ENCODE measurements at regions not wholly inside any gene's neighbourhood (a gene's known extent, or its start where the extent isn't known, plus 50 kb on each side); places are given as distances from the start of the nearest gene placed in this dataset.

DNA sequence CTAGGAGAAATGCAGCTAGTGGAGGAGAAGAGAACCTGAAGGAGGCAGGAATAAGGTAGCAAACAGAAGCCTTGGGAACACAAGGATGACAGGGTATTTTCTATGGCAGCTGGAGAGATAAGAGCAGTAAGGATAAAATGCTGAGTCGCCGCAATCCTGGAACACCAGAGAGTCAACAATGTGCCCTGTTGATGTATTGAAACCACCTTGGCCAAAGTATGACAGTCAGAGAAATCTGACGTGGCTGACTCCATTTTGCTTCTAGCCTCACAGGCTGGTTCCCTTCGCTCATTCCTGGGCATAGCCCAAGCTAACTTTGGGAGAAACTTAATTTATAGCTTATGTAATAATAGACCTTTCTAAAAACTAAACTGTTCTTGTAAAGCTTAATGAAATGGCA is 56.6 kb upstream of the C4orf54 start:
- Mint-ChIP-seq H3K9me3 (ENCODE audit: low read depth, unreplicated experiment) (no peaks in the 10 kb centered on the region), H3K4me3 (ENCODE audit: low read depth, unreplicated experiment) (no peak overlapping the region), H3K4me1 (ENCODE audit: low read depth, unreplicated experiment) (peaks cover 26% of the 10 kb centered on the region), H3K36me3 (ENCODE audit: insufficient read depth, unreplicated experiment) (no peaks in the 10 kb centered on the region), H3K27me3 (ENCODE audit: unreplicated experiment) (no peaks in the 10 kb centered on the region), H3K27ac (ENCODE audit: unreplicated experiment) (no peak overlapping the region)
- no peak for TF ChIP-seq CTCF (IDR thresholded peaks at IDR 0.05; ENCODE audit: unreplicated experiment)
- BruUV-seq (replicated peaks), result no TSS peak
- intact Hi-C loops (cut with micrococcal nuclease; ENCODE audit: unreplicated experiment), result no loop called here
- no peak for DNase-seq
- CTCF ChIA-PET, result no interaction called here

DNA sequence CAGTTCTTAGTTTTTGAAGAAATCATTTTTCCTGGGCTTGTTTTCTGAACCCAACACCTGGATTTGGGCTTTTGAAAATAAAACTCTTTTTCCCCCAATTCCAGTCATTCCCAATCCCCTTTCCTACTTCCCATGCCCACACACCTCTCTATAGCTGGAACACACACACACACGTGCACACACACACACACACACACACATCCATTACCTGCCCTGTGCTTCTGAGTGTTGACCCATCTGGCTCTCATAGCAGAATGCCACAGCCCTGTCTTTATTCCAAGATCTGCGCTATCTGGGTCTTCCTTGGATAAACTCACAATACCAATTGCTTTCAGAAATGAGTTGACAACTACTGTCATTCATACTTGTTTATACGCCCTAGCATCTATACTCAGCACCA is 54.9 kb upstream of the C4orf54 start:
- intact Hi-C loops (cut with micrococcal nuclease; ENCODE audit: unreplicated experiment), result no loop called here
- CTCF ChIA-PET, result no interaction called here
- no peaks in the 10 kb centered on the region for H3K36me3 Mint-ChIP-seq (ENCODE audit: insufficient read depth, unreplicated experiment)
- BruUV-seq (replicated peaks), result no TSS peak
- no peak for TF ChIP-seq CTCF (IDR thresholded peaks at IDR 0.05; ENCODE audit: unreplicated experiment)
- H3K4me1 Mint-ChIP-seq (ENCODE audit: low read depth, unreplicated experiment), result peaks cover 26% of the 10 kb centered on the region
- no peaks in the 10 kb centered on the region for H3K27me3 Mint-ChIP-seq (ENCODE audit: unreplicated experiment)
- no peak for DNase-seq
- H3K27ac Mint-ChIP-seq (ENCODE audit: unreplicated experiment), result no peak overlapping the region
- no peaks in the 10 kb centered on the region for H3K9me3 Mint-ChIP-seq (ENCODE audit: low read depth, unreplicated experiment)
- no peak overlapping the region for H3K4me3 Mint-ChIP-seq (ENCODE audit: low read depth, unreplicated experiment)

DNA sequence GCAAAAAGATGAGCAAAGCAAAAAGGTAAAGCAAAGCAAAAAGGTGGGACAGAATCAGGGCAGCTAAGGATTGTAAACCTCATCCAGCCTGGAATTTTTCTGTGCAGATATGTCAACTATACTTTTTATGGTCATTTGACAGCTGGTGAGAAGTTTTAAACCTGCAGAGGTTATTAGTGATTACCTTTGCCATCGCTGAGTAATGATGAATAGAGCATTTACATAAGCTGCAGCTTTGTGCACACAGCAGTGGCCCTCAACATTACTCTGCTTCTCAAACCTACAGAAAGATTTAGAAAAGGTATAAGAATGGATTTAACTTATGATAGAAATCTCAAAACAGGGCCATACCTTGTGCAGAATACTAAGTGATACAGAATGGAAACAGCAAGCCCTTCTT is 54.5 kb upstream of the C4orf54 start:
- no peak overlapping the region for H3K4me3 Mint-ChIP-seq (ENCODE audit: low read depth, unreplicated experiment)
- no peak for TF ChIP-seq CTCF (IDR thresholded peaks at IDR 0.05; ENCODE audit: unreplicated experiment)
- DNase-seq, result no peak
- no peaks in the 10 kb centered on the region for H3K9me3 Mint-ChIP-seq (ENCODE audit: low read depth, unreplicated experiment)
- H3K36me3 Mint-ChIP-seq (ENCODE audit: insufficient read depth, unreplicated experiment), result no peaks in the 10 kb centered on the region
- BruUV-seq (replicated peaks), result no TSS peak
- no peaks in the 10 kb centered on the region for H3K27me3 Mint-ChIP-seq (ENCODE audit: unreplicated experiment)
- intact Hi-C loops (cut with micrococcal nuclease; ENCODE audit: unreplicated experiment), result no loop called here
- H3K4me1 Mint-ChIP-seq (ENCODE audit: low read depth, unreplicated experiment), result peaks cover 26% of the 10 kb centered on the region
- H3K27ac Mint-ChIP-seq (ENCODE audit: unreplicated experiment), result no peak overlapping the region
- CTCF ChIA-PET, result no interaction called here

DNA sequence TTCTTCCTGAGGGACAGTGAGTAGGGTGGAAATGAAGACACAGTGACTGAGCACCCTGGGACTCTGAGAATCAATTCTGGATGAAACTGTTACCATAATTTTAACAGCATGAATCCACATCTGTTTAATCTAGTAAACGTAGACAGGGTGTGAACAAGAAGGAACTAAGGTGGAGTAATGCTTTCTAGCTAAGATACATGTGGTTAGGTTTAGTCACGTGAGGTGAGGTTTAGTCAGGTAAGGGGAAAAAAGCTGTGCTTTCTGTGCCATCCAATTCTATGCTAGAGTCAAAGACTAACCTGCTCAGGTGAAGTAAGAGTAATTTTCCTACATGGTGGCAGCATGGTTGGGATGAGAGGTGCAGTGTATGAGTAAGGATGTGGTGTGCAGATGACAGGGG is 54.0 kb upstream of the C4orf54 start:
- intact Hi-C loops (cut with micrococcal nuclease; ENCODE audit: unreplicated experiment), result no loop called here

More for the DNA sequence above, 54.0 kb upstream of the C4orf54 start:
- no peaks in the 10 kb centered on the region for H3K36me3 Mint-ChIP-seq (ENCODE audit: insufficient read depth, unreplicated experiment)
- no peaks in the 10 kb centered on the region for H3K9me3 Mint-ChIP-seq (ENCODE audit: low read depth, unreplicated experiment)
- CTCF ChIA-PET, result no interaction called here
- peaks cover 26% of the 10 kb centered on the region for H3K4me1 Mint-ChIP-seq (ENCODE audit: low read depth, unreplicated experiment)
- TF ChIP-seq CTCF (IDR thresholded peaks at IDR 0.05; ENCODE audit: unreplicated experiment), result no peak
- H3K4me3 Mint-ChIP-seq (ENCODE audit: low read depth, unreplicated experiment), result no peak overlapping the region
- H3K27ac Mint-ChIP-seq (ENCODE audit: unreplicated experiment), result no peak overlapping the region
- DNase-seq, result no peak
- no TSS peak for BruUV-seq (replicated peaks)
- H3K27me3 Mint-ChIP-seq (ENCODE audit: unreplicated experiment), result no peaks in the 10 kb centered on the region
